GM19043 (cell line): ENCODE measurements at regions not wholly inside any gene's neighbourhood (a gene's known extent, or its start where the extent isn't known, plus 50 kb on each side); places are given as distances from the start of the nearest gene placed in this dataset.
"Not testable (repeated sequence)": the region's sequence is repeated elsewhere in the genome, so short reads cannot be mapped to it uniquely, and the experiment has no call there.

Experiments
- ATAC-seq: cut with Tn5 transposase; IDR thresholded peaks from one replicate; pipeline ENCODE4 v1.9.1; 2021; ENCODE audit warnings: low read depth; ENCODE audit not compliant: unreplicated experiment

GRCh38 chr4:54863571-54864255, 206.0 kb downstream of the KIT start:
- no peak for ATAC-seq

GRCh38 chr4:54861201-54861600, 203.4 kb downstream of the KIT start:
- no peak for ATAC-seq

DNA sequence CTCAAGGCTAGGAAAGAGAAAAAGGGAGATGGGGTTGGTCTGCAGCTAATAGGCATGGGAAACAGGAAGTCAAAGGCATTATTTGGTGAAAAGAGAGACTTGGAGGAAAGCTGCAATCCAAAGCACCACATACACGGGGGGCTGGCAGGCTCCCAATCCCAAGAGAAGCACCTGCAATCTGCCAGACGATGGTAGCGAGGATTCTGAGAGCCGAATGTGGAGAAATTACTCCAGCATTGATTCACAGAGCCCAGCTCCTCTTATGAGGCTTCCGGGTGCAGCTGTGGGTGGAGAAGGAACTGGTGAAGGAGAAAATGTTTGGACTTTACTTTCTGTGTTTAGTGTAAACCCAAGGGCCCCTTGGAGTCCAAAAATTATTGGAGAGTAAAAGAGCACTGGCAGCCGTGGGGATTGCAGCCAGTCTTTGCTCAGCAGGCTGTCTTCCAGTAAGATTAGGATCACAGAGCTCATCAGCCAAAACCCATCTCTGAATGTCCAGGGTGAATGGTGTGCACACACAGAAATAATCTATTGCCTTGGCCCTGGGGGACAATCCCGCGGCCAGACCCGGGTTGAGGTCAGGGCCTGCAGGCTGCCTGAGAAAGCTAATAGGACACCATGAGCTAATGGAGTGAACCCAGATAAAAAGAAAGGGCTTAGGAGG, 197.6 kb downstream of the KIT start:
- ATAC-seq = no peak

GRCh38 chr4:54852602-54853001, 194.8 kb downstream of the KIT start:
- no peak for ATAC-seq

GRCh38 chr4:54852054-54852453, 194.3 kb downstream of the KIT start:
- ATAC-seq = no peak

GRCh38 chr4:54844911-54845310, 187.2 kb downstream of the KIT start:
- ATAC-seq = no peak

DNA sequence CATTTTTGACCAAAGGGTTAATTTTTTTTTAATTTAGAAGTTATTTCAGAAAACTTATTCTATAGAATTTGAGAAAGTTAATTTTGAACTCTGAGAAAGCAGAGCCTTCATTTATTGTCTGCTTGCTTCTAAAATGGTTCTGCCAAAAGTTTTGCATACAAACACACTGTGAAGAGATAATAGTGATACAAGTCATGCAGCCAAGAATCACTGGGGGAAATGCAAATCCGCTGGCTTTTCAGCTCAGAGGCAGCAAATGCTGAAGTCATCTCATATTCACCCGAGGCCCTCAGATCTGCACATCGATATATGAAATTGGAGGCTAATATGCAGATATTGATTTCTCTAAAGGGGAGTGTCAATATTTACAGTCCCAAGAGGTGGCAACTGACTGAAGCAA, 186.2 kb downstream of the KIT start:
- ATAC-seq = no peak

GRCh38 chr4:54843106-54843505, 185.3 kb downstream of the KIT start:
- no peak for ATAC-seq

- ATAC-seq = no peak
These were observed 184.9 kb downstream of the KIT start for GRCh38 chr4:54842656-54843055.

DNA sequence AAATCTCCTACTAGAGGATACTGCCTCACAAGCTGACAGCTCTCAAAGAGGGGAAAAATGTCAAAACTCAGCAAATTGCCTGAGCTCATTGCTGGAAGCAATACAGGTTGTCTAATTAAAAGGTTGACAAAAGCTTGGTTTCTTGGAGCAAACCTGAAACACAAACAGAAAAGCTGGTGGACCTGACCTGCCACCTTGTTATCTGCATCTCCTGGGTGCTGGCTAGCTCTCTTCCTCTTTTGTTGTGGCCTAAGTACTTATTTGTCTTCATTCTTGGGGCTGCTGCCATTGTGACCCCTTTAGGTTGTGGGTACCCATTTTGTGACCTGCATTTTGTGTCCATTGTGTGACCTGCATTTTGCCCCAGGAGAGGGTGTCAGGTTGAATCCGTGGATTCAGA, 184.5 kb downstream of the KIT start:
- ATAC-seq = no peak

DNA sequence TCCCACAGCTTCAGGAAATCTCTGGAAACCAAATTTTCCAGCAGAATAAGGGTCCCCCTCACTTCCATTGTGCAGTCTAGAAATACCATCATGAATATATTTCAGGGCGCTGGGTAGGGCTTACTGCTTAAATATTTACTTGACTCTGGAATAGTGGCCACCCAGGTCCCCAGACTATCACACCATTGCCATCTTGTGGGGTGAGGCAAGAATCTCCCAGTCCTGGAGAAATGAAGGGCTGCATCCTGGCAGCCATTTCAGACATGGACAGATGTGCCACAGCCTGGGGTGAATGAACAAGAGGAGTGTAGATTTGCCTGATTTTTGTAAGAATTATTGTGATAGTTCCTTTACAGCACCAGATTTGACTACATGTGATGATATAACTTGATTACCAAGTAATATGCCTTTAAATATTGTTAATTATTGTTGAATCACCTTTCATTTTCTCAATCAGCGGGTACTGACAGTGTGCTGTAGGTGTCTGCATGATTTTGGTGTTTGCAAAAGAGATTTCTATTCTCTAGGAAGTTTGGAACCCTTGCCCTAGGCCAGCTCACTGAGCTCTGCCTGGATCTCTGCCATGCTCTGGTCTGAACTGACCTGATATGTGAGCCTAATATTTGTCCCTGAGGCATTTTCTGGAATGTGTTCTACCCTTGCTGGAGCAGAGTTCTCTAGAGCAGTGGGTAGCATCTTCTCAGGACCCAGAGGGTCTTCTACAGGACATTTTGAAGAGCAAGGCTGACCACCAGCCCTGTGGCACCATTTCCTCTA, 183.4 kb downstream of the KIT start:
- ATAC-seq = no peak

- ATAC-seq = no peak
These were observed 182.7 kb downstream of the KIT start for GRCh38 chr4:54840430-54840829.

- ATAC-seq = no peak
These were observed 180.5 kb downstream of the KIT start for GRCh38 chr4:54838301-54838700.

GRCh38 chr4:54837576-54838140, 179.9 kb downstream of the KIT start:
- no peak for ATAC-seq

DNA sequence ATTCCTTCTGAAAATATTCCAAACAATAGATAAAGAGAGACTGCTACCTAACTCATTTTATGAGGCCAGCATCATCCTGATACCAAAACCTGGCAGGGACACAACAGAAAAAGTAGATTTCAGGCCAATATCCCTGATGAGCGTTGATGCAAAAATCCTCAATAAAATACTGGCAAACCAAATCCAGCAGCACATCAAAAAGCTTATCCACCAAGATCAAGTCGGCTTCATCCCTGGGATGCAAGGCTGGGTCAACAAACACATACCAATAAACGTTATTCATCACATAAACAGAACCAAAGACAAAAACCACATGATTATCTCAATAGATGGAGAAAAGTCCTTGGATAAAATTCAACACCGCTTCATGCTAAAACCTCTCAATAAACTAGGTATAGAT, 170.6 kb downstream of the KIT start:
- not testable (repeated sequence) for ATAC-seq

DNA sequence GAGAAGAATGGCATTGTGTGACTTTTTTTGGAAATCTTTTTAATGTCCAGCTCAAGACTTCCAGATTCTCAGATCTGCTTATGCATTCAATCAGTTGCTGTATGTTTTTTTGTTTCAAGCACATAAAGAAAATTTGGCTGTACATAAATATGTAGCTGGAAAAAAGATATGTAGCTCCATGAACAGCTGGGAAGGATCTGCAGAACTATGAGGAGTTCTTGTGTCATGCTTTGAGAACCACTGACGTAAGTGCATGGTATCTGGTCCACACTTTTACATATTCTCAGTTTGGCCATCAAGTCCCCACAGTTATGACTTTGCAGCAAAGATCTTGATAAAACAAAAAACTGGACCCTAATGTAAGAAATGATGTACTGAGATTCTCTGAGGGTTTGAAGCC, 165.9 kb downstream of the KIT start:
- no peak for ATAC-seq

- no peak for ATAC-seq
These were observed 161.3 kb downstream of the KIT start for GRCh38 chr4:54819034-54819433.

- ATAC-seq = no peak
These were observed 160.7 kb downstream of the KIT start for GRCh38 chr4:54818481-54818880.

DNA sequence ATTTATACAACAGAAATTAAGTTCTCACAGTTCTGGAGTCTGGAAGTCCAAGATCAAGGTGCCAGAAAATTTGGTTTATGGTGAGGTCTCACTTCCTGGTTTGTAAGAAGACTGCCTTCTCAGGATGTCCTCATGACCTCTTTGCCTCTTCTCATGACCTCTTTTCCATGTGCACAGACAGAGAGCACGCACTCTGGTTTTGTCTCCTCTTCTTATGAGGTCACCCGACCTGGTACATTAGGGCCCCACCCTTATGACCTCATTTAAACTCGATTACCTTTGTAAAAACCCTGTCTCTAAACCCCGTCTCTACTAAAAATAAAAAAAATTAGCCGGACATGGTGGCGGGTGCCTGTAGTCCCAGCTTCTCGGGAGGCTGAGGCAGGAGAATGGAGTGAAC, 155.9 kb downstream of the KIT start:
- ATAC-seq = no peak

DNA sequence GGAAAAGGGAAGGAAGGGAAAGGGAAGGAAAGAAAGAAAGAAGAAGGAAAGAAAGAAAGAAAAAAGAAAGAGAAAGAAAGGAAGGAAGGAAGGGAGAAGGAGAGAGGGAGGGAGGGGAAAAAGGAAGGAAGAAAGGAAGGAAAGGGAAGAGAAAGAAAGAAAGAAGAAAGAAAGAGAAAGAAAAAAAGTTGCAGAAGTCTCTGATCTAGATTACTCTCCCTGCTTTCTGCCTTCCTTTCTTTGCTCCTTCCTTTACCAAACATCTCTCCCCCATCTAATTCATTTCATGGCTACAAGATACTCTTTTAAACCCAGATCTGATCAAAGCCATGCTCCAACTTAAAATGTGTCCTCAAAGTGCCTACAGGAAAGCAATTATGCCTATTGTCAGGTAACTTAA, 148.6 kb downstream of the KIT start:
- no peak for ATAC-seq

DNA sequence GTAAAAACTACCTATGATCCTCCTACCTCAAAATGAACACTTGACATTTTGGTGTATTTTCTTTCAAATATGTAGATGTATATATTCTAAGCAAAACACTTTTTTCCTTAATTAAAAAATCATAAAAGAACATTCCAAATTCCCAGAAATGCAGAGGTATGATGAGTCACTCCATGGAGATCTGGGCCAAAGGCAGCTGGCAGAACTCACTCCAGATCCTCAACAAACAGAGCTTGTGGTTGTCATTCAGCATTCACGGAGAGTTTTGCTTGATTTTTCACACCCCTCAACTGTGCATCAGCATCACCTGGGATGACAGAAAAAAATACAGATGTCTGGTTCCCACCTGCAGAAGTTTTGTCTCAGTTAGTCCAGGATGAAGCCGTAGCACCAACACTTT, 144.6 kb downstream of the KIT start:
- ATAC-seq = no peak
